ENCODE measurements at regions not wholly inside any gene's neighbourhood (a gene's known extent, or its start where the extent isn't known, plus 50 kb on each side); places are given as distances from the start of the nearest gene placed in this dataset.

GRCh38 chr6:155994086-155994485, 538.4 kb upstream of the NOX3 start:
- no peak for TF ChIP-seq CTCF (IDR thresholded peaks at IDR 0.05)
- no peak for TF ChIP-seq EZH2phosphoT487 (IDR thresholded peaks at IDR 0.05)
- TF ChIP-seq EZH2 (IDR thresholded peaks at IDR 0.05): no peak

All from neural progenitor cell (in vitro differentiated cells).